ENCODE measurements at regions not wholly inside any gene's neighbourhood (a gene's known extent, or its start where the extent isn't known, plus 50 kb on each side); places are given as distances from the start of the nearest gene placed in this dataset.

DNA sequence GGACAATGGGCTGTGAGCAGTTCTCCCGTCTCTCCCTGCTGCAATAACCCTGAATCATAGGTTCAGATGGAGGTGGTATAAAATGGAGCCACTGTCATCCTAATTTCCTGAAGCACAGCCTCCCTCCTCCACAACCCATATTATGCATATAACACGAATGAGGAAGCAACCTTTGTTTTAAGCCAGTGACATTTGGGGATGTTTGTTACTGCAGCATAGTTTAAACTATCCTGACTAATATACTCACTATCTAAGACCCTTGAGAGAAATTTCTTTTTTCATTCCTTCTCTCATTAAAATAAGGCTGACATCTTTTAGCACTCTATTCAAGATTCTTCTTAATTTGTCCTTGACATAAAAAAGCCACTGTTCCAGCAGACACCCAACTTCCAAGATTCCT lies 413.4 kb downstream of the SOX9 start:
- TF ChIP-seq, protein P1, sequence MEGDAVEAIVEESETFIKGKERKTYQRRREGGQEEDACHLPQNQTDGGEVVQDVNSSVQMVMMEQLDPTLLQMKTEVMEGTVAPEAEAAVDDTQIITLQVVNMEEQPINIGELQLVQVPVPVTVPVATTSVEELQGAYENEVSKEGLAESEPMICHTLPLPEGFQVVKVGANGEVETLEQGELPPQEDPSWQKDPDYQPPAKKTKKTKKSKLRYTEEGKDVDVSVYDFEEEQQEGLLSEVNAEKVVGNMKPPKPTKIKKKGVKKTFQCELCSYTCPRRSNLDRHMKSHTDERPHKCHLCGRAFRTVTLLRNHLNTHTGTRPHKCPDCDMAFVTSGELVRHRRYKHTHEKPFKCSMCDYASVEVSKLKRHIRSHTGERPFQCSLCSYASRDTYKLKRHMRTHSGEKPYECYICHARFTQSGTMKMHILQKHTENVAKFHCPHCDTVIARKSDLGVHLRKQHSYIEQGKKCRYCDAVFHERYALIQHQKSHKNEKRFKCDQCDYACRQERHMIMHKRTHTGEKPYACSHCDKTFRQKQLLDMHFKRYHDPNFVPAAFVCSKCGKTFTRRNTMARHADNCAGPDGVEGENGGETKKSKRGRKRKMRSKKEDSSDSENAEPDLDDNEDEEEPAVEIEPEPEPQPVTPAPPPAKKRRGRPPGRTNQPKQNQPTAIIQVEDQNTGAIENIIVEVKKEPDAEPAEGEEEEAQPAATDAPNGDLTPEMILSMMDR (conservative IDR thresholded peaks at IDR 0.05 in 1 of 2, IDR thresholded peaks at IDR 0.05 in 1 of 2; ENCODE audit: low read depth in 1 of 2, low read length in 2 of 2): no peak
- no peak for TF ChIP-seq EZH2 (IDR thresholded peaks at IDR 0.05; ENCODE audit: low read length, missing control alignments)

Data from fibroblast of lung (primary cell).